ENCODE measurements at regions not wholly inside any gene's neighbourhood (a gene's known extent, or its start where the extent isn't known, plus 50 kb on each side); places are given as distances from the start of the nearest gene placed in this dataset.
"Not testable (repeated sequence)": the region's sequence is repeated elsewhere in the genome, so short reads cannot be mapped to it uniquely, and the experiment has no call there.

GRCh38 chr12:91778091-91778832 is 367.4 kb downstream of the BTG1 start:
- no peak for DNase-seq

- DNase-seq = no peak
Observed at GRCh38 chr12:91777268-91777992, 368.2 kb downstream of the BTG1 start.

DNA sequence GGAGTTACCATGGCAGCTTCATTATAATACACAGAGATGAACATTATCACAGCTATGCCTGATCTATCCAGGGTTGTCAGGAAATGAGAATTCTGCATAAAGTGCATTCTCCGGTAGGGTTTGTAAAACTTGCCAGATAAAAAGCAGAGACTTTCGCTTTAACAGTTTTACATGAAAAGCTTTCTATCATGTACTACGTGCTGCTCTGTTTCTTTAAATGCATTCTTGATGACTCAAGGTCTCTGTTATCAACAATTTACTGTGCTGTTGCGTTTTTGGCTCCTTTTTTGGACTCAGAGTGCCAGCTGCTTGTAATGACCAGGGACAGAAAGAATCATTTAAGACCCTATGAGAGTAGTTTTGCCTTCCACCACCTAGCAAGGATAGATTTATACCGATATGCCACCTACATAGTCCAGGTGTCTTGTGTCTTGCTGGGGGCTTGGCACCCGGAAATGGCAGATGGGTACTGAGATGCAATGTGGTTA is 371.2 kb downstream of the BTG1 start:
- no peak for DNase-seq

DNA sequence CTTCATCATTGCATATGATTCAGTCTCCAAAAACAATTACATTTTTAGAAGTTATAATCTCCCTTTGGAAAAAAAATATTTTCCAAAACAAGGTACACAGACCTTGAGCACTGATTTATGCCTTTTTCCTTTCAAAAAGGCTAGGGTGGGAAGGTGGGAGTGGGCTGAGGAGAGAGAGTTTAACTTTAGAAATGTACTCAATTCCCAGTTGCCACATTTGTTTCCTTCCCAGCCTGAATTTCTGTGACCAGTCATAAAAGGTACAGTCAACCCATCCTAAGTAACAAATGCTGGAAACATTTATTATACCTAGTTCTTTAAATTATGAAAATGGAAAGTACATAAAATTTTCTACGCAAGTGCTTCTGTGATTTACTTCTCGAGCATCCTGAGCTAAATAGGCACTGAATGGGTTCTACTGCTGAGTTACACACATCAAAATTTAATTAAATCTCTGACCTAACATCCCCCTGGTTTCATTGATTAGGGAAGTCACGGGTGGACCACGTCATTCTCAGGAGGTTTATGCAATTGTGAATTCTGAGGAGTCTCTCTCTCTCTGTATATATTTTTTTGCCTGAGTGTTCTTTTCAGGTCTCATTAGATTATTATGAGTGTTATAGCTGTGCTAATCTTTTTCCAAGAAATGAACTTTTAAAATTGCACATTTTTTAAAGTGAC is 371.8 kb downstream of the BTG1 start:
- no peak for DNase-seq

DNA sequence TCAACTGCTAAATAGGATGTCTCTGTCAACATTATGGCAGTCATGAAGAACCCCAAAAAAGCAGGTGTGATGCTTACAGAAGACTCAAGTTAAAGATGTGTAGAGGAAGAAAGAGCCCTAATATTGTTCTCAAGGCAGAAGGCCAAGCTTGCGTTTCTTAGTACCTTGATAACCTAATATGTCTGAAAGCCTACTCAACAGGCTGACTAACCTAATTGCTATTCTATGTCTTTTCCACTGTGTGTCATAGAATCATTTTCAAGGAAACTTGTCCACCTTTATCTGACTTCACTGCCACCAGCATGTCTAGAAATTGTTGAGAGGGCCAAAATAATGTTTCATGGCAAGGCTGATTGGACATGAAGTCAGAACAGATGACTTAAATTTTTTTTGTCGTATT is 373.2 kb downstream of the BTG1 start:
- DNase-seq = no peak

DNA sequence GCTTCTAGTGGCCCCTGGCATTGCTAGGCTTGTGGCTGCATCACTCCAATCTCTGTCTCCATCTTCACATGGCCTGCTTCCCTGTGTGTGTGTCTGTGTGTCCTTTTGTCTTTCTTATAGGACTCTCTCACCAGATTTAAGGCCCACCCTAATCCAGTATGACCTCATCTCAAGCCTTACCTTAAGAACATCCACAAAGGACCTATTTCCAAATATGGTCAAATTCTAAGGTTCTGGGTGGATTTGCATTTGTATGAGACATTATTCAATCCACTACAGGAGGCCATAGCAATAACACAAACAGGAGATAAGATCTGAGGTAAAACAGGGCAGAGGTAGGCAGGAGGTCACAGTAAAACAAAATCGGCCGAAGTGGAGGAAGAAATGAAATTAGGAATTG is 375.9 kb downstream of the BTG1 start:
- no peak for DNase-seq

GRCh38 chr12:91767237-91767636 is 378.4 kb downstream of the BTG1 start:
- DNase-seq = no peak

GRCh38 chr12:91766454-91766853 is 379.2 kb downstream of the BTG1 start:
- no peak for DNase-seq

- DNase-seq = no peak
Observed at GRCh38 chr12:91763654-91764370, 381.8 kb downstream of the BTG1 start.

DNA sequence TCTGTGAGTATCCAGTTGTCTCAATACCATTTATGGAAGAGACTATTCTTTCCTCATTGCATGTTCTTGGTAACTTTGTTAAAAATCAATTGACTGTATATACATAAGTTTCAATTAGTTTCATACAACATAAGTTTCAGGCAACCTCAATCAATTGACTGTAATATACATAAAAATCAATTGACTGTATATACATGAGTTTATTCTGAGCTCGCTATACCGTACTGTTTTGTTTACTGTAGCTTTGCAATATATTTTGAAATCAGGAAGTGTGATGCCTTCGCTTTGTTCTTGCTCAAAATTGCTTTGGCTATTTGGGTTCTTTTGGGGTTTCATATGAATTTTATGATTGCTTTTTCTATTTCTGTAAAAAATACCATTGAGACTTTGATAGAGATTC is 392.0 kb downstream of the BTG1 start:
- no peak for DNase-seq

DNA sequence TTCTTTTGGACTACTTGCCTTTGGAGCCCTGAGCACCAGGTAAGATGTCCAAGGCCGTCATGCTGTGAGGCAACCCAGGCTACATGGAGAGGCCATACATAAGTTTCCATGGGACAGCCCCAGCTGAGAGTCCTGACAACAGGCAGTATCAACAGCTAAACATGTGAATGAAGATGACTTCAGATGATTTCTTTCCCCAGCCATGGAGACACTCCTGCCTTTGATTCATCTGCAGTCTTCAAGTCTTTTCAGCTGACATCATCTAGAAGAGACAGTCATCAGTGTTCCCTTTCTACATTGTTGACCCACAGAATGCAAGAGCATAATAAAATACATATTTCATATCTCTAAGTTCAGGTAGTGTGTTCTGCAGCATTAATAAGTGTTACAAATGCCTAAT is 398.7 kb downstream of the BTG1 start:
- DNase-seq = no peak

- no peak for DNase-seq
Observed at GRCh38 chr12:91744597-91744996, 401.0 kb downstream of the BTG1 start.

- DNase-seq = no peak
Observed at GRCh38 chr12:91743704-91744321, 401.8 kb downstream of the BTG1 start.

DNA sequence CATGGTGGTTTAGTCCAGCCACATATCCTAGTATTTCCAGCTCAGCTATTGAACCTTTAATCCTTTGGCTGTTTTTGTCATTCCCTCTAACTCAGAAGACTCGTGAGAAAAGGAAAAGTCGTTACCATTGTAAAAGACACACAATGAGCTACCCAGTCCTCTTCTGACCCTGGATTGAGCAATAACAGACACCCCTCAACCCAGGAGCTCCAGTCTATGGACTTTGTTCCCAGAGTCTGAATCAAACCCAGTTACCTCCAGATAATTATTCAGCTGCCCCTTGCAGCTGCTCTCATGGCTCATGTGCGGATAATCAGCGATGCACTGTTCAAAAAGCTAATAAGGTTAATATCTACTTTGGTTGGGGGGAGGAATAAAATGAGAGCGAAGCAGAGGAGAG is 402.4 kb downstream of the BTG1 start:
- no peak for DNase-seq

GRCh38 chr12:91741932-91742331 is 403.7 kb downstream of the BTG1 start:
- no peak for DNase-seq

DNA sequence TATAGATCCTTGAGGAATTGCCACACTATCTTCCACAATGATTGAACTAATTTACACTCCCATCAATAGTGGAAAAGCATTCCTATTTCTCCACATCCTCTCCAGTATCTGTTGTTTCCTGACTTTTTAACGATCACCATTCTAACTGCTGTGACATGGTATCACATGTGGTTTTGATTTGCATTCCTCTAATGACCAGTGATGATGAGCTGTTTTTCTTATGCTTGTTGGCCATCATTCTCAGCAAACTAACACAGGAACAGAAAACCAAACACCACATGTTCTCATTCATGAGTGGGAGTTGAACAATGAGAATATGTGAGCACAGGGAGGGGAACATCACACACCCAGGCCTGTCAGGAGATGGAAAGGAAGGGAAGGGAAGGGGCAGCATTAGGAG is 411.8 kb downstream of the BTG1 start:
- not testable (repeated sequence) for DNase-seq

DNA sequence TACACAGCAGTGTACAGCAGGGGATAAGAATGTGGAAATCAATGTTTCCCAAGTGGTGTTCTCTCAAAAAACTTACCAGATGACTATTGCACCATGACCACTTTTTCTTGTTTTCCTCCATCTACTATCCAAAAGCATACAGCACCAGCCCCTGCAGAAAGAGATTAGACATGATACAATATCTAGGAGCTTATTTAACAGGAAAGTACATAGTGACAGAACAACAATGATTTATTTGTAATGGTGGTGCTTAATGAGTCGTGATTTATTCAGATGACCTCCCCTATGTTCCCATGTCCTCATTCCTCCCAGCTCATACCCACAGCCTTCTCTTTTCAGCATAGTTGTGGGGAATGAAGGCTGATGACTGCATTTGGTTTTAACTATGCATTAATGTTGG is 413.6 kb downstream of the BTG1 start:
- DNase-seq = no peak

GRCh38 chr12:91729543-91729942 is 416.1 kb downstream of the BTG1 start:
- no peak for DNase-seq

DNA sequence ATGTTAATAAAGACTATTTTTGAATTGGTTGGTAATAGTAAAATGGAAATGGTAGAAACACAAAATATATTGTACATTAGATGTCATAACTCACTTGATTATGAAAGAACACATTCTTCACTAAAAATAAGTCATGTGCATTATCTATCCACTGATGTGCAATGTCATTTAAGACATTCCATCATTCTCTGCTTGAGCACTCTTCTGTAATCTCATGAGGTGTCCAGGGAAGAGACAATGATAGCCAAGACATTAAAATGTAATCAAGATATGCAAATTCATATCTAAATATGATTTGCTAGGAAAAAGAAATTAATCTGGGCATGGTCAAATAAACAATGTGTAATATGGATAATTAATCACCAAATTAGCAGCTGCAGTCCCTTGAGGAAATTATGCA is 422.5 kb downstream of the BTG1 start:
- DNase-seq = no peak

DNA sequence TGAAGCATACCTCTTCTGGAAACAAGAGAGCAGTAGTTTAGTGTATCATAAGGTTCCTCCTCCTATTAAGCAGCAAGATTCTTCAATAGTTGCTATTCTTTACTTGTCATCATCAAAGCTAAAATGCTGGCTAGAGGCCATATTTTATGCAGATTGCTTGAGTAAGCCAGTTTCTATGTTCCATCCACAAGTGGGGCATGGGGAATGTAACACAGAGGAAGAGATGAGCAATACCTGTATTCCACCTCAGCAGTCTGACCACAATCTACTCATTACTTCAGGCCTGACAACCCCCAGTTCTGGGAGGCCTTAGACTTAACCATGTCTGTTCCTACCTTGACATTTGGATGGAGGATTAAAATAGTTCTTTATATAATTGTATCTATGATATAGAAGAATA is 423.6 kb downstream of the BTG1 start:
- no peak for DNase-seq

- DNase-seq = no peak
Observed at GRCh38 chr12:91721023-91721422, 424.6 kb downstream of the BTG1 start.

GRCh38 chr12:91718326-91718725 is 427.3 kb downstream of the BTG1 start:
- no peak for DNase-seq

DNA sequence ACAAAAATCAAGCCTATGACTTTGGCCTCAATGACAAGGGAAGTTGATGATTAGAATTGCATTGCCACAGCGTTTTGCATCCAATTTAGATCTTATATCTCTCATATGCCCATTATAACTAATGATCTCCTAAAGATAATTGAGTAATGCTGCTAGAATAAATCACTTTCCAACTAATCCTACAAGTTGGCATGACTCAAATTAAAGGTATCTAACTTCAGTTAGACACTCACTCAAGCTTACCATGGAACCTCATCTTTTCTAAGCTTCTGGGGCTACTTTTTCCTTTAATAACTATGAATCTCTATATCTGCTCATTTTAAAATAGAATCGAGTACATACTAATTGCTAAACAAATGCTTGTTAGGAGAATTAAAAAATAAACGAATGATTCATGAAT is 427.8 kb downstream of the BTG1 start:
- DNase-seq = no peak
